ENCODE measurements at regions not wholly inside any gene's neighbourhood (a gene's known extent, or its start where the extent isn't known, plus 50 kb on each side); places are given as distances from the start of the nearest gene placed in this dataset.
"Not testable (repeated sequence)": the region's sequence is repeated elsewhere in the genome, so short reads cannot be mapped to it uniquely, and the experiment has no call there.

DNA sequence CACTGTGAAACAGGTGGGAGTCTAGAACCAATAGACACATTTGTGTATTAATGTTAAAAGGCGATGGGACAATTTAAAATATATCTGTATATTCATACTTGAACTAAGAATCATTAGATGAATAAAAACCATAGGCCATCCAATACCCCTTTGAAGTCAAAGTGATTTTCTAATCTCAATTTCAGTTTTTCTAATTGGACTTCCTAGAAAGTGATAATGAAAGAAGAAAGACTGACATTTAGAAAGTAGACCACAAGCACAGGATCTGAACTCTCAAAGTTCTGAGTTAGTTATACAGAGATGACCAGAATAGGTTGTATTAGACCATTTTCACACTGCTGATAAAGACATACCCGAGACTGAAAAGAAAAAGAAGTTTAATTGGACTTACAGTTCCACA is 412.8 kb upstream of the PIK3R1 start (continued):
- TF ChIP-seq MTA2 (IDR thresholded peaks at IDR 0.05; ENCODE audit: low read depth) (peak; percentile 83), MEF2B (IDR thresholded peaks at IDR 0.05; ENCODE audit: partially characterized antibody, poor library complexity, severe bottlenecking) (peak; percentile 39), RAD51 (IDR thresholded peaks at IDR 0.05) (no peak), CREB1 (IDR thresholded peaks at IDR 0.05; ENCODE audit: low read depth) (no peak), RELA (IDR thresholded peaks at IDR 0.05; ENCODE audit: borderline replicate concordance, partially characterized antibody) (no peak)
- TF ChIP-seq, protein P1, sequence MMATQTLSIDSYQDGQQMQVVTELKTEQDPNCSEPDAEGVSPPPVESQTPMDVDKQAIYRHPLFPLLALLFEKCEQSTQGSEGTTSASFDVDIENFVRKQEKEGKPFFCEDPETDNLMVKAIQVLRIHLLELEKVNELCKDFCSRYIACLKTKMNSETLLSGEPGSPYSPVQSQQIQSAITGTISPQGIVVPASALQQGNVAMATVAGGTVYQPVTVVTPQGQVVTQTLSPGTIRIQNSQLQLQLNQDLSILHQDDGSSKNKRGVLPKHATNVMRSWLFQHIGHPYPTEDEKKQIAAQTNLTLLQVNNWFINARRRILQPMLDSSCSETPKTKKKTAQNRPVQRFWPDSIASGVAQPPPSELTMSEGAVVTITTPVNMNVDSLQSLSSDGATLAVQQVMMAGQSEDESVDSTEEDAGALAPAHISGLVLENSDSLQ (IDR thresholded peaks at IDR 0.05) = peak; percentile 62; the same call in 1 of the 2 replicates
- TF ChIP-seq, protein P2, sequence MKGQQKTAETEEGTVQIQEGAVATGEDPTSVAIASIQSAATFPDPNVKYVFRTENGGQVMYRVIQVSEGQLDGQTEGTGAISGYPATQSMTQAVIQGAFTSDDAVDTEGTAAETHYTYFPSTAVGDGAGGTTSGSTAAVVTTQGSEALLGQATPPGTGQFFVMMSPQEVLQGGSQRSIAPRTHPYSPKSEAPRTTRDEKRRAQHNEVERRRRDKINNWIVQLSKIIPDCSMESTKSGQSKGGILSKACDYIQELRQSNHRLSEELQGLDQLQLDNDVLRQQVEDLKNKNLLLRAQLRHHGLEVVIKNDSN (IDR thresholded peaks at IDR 0.05; ENCODE audit: borderline replicate concordance, extremely low read length, insufficient read depth, low read depth, low read length) = no peak

DNA sequence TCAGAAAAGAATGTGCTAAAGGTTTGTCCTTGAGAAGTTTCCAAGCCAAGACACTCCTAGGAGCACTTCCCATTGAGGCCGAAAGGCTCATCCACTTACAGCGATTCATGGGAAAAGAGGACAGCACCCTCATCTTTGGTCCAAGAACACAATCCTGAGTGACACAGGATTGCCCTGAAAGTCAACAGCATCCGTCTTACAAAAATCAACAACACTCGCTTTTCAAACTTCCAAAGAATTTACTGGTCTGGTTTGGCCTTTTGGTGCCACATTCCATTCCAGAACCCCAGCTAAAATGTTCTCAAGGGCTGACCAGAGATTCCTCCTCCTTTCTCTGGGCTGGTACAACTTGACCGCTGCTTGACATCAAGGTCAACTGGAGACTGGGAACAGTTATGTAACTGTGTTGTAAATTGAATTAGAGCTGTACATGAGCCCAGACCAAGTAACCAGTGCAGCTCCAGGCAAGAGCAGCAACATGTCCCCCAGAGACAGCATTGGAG is 415.8 kb upstream of the PIK3R1 start:
- Histone ChIP-seq H3K4me1 (ENCODE audit: control insufficient read depth, insufficient read depth, low read length) (no peaks in the 10 kb centered on the region), H3K79me2 (ENCODE audit: control insufficient read depth, insufficient read depth, low read length) (no peaks in the 10 kb centered on the region), H3K4me2 (ENCODE audit: control insufficient read depth, insufficient read depth) (no peak overlapping the region), H3K27ac (ENCODE audit: control insufficient read depth, insufficient read depth) (no peak overlapping the region), H3K4me3 (no peak overlapping the region), H3K27me3 (replicated peaks in 1 of 2; ENCODE audit: control insufficient read depth in 2 of 2, insufficient read depth in 2 of 2, low read length in 1 of 2) (no peaks in the 10 kb centered on the region), H3K9ac (ENCODE audit: control insufficient read depth, insufficient read depth, low read length) (no peak overlapping the region), H2AFZ (ENCODE audit: control insufficient read depth, low read depth, low read length) (no peak overlapping the region), H3K36me3 (ENCODE audit: control insufficient read depth in 2 of 2, insufficient read depth in 2 of 2, low read length in 1 of 2) (no peaks in the 10 kb centered on the region), H3K9me3 (replicated peaks; ENCODE audit: control insufficient read depth, insufficient read depth, low read length) (peaks cover 4% of the 10 kb centered on the region), H4K20me1 (ENCODE audit: control insufficient read depth, insufficient read depth) (no peaks in the 10 kb centered on the region)
- FAIRE-seq (no peak), DNase-seq (ENCODE audit: low read depth, low spot score) (no peak), ATAC-seq (no peak)
- in situ Hi-C loops (cut with MboI) (no loop called here), intact Hi-C loops (cut with micrococcal nuclease; ENCODE audit: unreplicated experiment) (no loop called here)
- no peak for TF ChIP-seq IKZF1 (conservative IDR thresholded peaks at IDR 0.05)
- ChIA-PET SMC1A (ENCODE audit: uncharacterized antibody, unreplicated experiment) (no interaction called here), POLR2A (no interaction called here), RAD21 (ENCODE audit: unreplicated experiment) (no interaction called here), CTCF (no interaction called here)
- BruUV-seq (replicated peaks) = no TSS peak
- 71% methylated on average over 5 of the region's 5 CpGs for WGBS (ENCODE audit: insufficient coverage, insufficient replicate concordance, low lambda C conversion rate, missing lambda C conversion rate)

DNA sequence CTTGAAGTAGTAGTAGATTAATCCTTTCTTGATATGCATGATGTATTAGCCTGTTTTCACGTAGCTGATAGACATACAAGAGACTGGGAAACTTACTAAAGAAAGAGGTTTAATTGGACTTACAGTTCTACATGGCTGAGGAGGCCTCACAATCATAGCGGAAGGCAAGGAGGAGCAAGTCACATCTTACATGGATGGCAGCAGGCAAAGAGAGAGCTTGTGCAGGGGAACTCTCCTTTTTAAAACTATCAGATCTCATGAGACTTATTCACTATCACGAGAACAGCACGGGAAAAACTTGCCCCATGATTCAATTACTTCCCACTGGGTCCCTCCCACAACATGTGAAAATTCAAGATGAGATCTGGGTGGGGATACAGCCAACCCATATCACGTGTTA is 417.1 kb upstream of the PIK3R1 start:
- H3K9me3 ChIP-seq (replicated peaks; ENCODE audit: control insufficient read depth, insufficient read depth, low read length); H3K36me3 ChIP-seq (ENCODE audit: control insufficient read depth in 2 of 2, insufficient read depth in 2 of 2, low read length in 1 of 2); H3K27me3 ChIP-seq (replicated peaks in 1 of 2; ENCODE audit: control insufficient read depth in 2 of 2, insufficient read depth in 2 of 2, low read length in 1 of 2); H4K20me1 ChIP-seq (ENCODE audit: control insufficient read depth, insufficient read depth); H3K4me3 ChIP-seq; H3K4me1 ChIP-seq (ENCODE audit: control insufficient read depth, insufficient read depth, low read length); intact Hi-C loops (cut with micrococcal nuclease; ENCODE audit: unreplicated experiment); BruUV-seq (replicated peaks); DNase-seq (ENCODE audit: low read depth, low spot score); H3K27ac ChIP-seq (ENCODE audit: control insufficient read depth, insufficient read depth); RAD21 ChIA-PET (ENCODE audit: unreplicated experiment); FAIRE-seq; POLR2A ChIA-PET; CTCF ChIA-PET; in situ Hi-C loops (cut with MboI); H3K4me2 ChIP-seq (ENCODE audit: control insufficient read depth, insufficient read depth); H3K79me2 ChIP-seq (ENCODE audit: control insufficient read depth, insufficient read depth, low read length); H3K9ac ChIP-seq (ENCODE audit: control insufficient read depth, insufficient read depth, low read length); H2AFZ ChIP-seq (ENCODE audit: control insufficient read depth, low read depth, low read length); ATAC-seq: not testable (repeated sequence)
- SMC1A ChIA-PET (ENCODE audit: uncharacterized antibody, unreplicated experiment) = interaction anchor here (0.7 kb wide), 1 partner anchor 486 kb away, joined by 3 read pairs; no protein-coding TSS in a partner anchor
- 33% methylated on average over 5 of the region's 5 CpGs for WGBS (ENCODE audit: insufficient coverage, insufficient replicate concordance, low lambda C conversion rate, missing lambda C conversion rate)
